22Rv1 (cell line): ENCODE measurements at regions not wholly inside any gene's neighbourhood (a gene's known extent, or its start where the extent isn't known, plus 50 kb on each side); places are given as distances from the start of the nearest gene placed in this dataset.

Experiments used
- ZFX ChIP-seq: fragments of 450-650 bp; IDR thresholded peaks from 2 replicates; pipeline ENCODE4 v1.6.1; 2017; ENCODE audit warnings: antibody characterized with exemption, borderline replicate concordance
- TF ChIP-seq, protein P1 (sequence below): fragments of 450-650 bp; IDR thresholded peaks from 2 replicates; pipeline ENCODE4 v1.5.1; 2017; ENCODE audit warnings: mild to moderate bottlenecking

DNA sequence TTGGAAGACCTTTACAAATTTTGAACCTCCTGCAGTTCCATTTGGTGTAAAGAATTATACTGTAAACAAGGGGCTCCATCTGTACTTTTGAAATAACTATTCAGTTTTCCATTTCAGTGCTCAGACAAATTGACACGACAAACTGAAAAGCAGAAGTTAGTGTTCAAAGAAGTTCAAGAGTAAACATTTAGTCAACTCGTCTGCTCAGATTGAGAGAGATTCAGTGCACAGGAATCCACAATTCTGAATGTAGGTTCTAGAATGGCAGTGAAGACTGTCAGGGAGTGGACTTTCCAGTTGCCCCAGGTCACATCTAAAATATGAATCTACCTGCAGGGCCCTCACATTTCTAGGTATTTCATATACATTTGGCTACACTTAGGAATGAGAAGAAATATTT lies 322.3 kb upstream of the TCF4 start:
- TF ChIP-seq, protein P1, sequence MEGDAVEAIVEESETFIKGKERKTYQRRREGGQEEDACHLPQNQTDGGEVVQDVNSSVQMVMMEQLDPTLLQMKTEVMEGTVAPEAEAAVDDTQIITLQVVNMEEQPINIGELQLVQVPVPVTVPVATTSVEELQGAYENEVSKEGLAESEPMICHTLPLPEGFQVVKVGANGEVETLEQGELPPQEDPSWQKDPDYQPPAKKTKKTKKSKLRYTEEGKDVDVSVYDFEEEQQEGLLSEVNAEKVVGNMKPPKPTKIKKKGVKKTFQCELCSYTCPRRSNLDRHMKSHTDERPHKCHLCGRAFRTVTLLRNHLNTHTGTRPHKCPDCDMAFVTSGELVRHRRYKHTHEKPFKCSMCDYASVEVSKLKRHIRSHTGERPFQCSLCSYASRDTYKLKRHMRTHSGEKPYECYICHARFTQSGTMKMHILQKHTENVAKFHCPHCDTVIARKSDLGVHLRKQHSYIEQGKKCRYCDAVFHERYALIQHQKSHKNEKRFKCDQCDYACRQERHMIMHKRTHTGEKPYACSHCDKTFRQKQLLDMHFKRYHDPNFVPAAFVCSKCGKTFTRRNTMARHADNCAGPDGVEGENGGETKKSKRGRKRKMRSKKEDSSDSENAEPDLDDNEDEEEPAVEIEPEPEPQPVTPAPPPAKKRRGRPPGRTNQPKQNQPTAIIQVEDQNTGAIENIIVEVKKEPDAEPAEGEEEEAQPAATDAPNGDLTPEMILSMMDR: no peak
- TF ChIP-seq ZFX: no peak
